Left lobe of liver (tissue), 2 donors: ENCODE measurements at regions not wholly inside any gene's neighbourhood (a gene's known extent, or its start where the extent isn't known, plus 50 kb on each side); places are given as distances from the start of the nearest gene placed in this dataset.
"Not testable (repeated sequence)": the region's sequence is repeated elsewhere in the genome, so short reads cannot be mapped to it uniquely, and the experiment has no call there.

Experiments used
- ATAC-seq: fragments of 200-7000 bp; cut with Tn5 transposase; one replicate; pipeline ENCODE4 v1.9.1; 2020; ENCODE audit warnings: mild to moderate bottlenecking, moderate library complexity
- DNase-seq: peaks from one replicate; pipeline ENCODE4 v3.0.0-alpha.2; 2020; ENCODE audit warnings: low spot score
- donor health status: DM: no; HTN: no; CAD: no; lungs with moderate emphysema.
- donor health status: DM: no; HTN: yes; CAD: no.

- ATAC-seq (no peak), DNase-seq (no peak)
These were observed 108.5 kb downstream of the COPRS start for GRCh38 chr17:31750578-31750977.

GRCh38 chr17:31748881-31749280 is 110.2 kb downstream of the COPRS start:
- ATAC-seq, result no peak
- DNase-seq, result no peak

GRCh38 chr17:31746884-31747495 is 112.1 kb downstream of the COPRS start:
- DNase-seq (no peak), ATAC-seq (no peak)

GRCh38 chr17:31745964-31746600 is 113.0 kb downstream of the COPRS start:
- DNase-seq, result no peak
- no peak for ATAC-seq

- DNase-seq (no peak), ATAC-seq (no peak)
These were observed 114.5 kb downstream of the COPRS start for GRCh38 chr17:31744511-31744951.

- no peak for ATAC-seq
- DNase-seq, result no peak
These were observed 115.2 kb downstream of the COPRS start for GRCh38 chr17:31743797-31744196.

- no peak for DNase-seq
- ATAC-seq, result no peak
These were observed 117.7 kb downstream of the COPRS start for GRCh38 chr17:31741371-31741770.

- no peak for DNase-seq
- no peak for ATAC-seq
These were observed 118.4 kb downstream of the COPRS start for GRCh38 chr17:31740611-31741082.

- ATAC-seq (no peak), DNase-seq (no peak)
These were observed 119.9 kb downstream of the COPRS start for GRCh38 chr17:31738996-31739699.

- peak; percentile 94 for ATAC-seq
These were observed 120.6 kb downstream of the COPRS start for GRCh38 chr17:31738488-31738887.

GRCh38 chr17:31738067-31738466 is 121.0 kb downstream of the COPRS start:
- ATAC-seq (peak; percentile 76), DNase-seq (no peak)

More at GRCh38 chr17:31738488-31738887, 120.6 kb downstream of the COPRS start:
- DNase-seq, result peak; percentile 54

- no peak for DNase-seq
- no peak for ATAC-seq
These were observed 122.0 kb downstream of the COPRS start for GRCh38 chr17:31736855-31737625.

- ATAC-seq, result no peak
- no peak for DNase-seq
These were observed 125.7 kb downstream of the COPRS start for GRCh38 chr17:31733326-31733725.

- ATAC-seq, DNase-seq: not testable (repeated sequence)
These were observed 127.4 kb downstream of the COPRS start for GRCh38 chr17:31731585-31732154.

GRCh38 chr17:31731118-31731517 is 127.9 kb downstream of the COPRS start:
- DNase-seq, result no peak
- ATAC-seq, result no peak

GRCh38 chr17:31726980-31727427 is 132.0 kb downstream of the COPRS start:
- no peak for ATAC-seq
- no peak for DNase-seq

GRCh38 chr17:31724619-31725018 is 134.4 kb downstream of the COPRS start:
- DNase-seq (no peak), ATAC-seq (no peak)

- ATAC-seq (peak; percentile 54), DNase-seq (no peak)
These were observed 135.0 kb downstream of the COPRS start for GRCh38 chr17:31724026-31724425.

GRCh38 chr17:31722251-31723056 is 136.6 kb downstream of the COPRS start:
- DNase-seq, result no peak
- peak; percentile 50 for ATAC-seq
